Skeletal muscle tissue (tissue), 3 donors: ENCODE measurements at regions not wholly inside any gene's neighbourhood (a gene's known extent, or its start where the extent isn't known, plus 50 kb on each side); places are given as distances from the start of the nearest gene placed in this dataset.
"Not testable (repeated sequence)": the region's sequence is repeated elsewhere in the genome, so short reads cannot be mapped to it uniquely, and the experiment has no call there.

Experiments
- H3K27ac ChIP-seq: one replicate; pipeline ENCODE4 v1.7.0; 2013; ENCODE audit warnings: mild to moderate bottlenecking, low read depth, low read length, inconsistent platforms
- H3K27me3 ChIP-seq, 3 donors: one replicate each; pipeline ENCODE4 v1.7.0; 2013; ENCODE audit warnings: low read length in 3 of 3; ENCODE audit not compliant: control insufficient read depth in 3 of 3, insufficient read depth in 3 of 3
- H3K36me3 ChIP-seq, 3 donors: one replicate each; pipeline ENCODE4 v1.7.0; 2013; ENCODE audit warnings: low read length in 3 of 3; ENCODE audit not compliant: control insufficient read depth in 3 of 3, insufficient read depth in 3 of 3
- H3K4me1 ChIP-seq, 3 donors: one replicate each; pipeline ENCODE4 v1.7.0; 2013; ENCODE audit warnings: low read length in 3 of 3, mild to moderate bottlenecking in 3 of 3; ENCODE audit not compliant: control insufficient read depth in 3 of 3, insufficient read depth in 3 of 3
- H3K4me3 ChIP-seq, 3 donors: one replicate each; pipeline ENCODE4 v1.7.0; 2013; ENCODE audit warnings: low read length in 3 of 3
- H3K9ac ChIP-seq, 3 donors: one replicate each; pipeline ENCODE4 v1.7.0; 2013; ENCODE audit warnings: low read length in 3 of 3, mild to moderate bottlenecking in 3 of 3, moderate library complexity in 2 of 3, low read depth in 1 of 3
- H3K9me3 ChIP-seq, 3 donors: one replicate each; pipeline ENCODE4 v1.7.0; 2013; ENCODE audit warnings: low read length in 3 of 3; ENCODE audit not compliant: control insufficient read depth in 3 of 3
- donor health status: Osteomylitis.

GRCh38 chr6:165842281-165842936 lies 179.4 kb upstream of the PDE10A start:
- Histone ChIP-seq H3K27ac (no peak overlapping the region), H3K9me3 (no peaks in the 10 kb centered on the region), H3K9ac (no peak overlapping the region), H3K36me3 (no peaks in the 10 kb centered on the region), H3K27me3 (peaks cover 0 to 11% (median 5%) of the 10 kb centered on the region in 3 donors), H3K4me3 (no peak overlapping the region), H3K4me1 (peaks cover 0 to 6% (median 0%) of the 10 kb centered on the region in 3 donors)

GRCh38 chr6:165841153-165841558 lies 178.1 kb upstream of the PDE10A start:
- H3K36me3 ChIP-seq = no peaks in the 10 kb centered on the region
- H3K4me3 ChIP-seq = no peak overlapping the region
- H3K9ac ChIP-seq = no peak overlapping the region
- no peaks in the 10 kb centered on the region for H3K9me3 ChIP-seq
- peaks cover 0 to 11% (median 4%) of the 10 kb centered on the region in 3 donors for H3K27me3 ChIP-seq
- H3K4me1 ChIP-seq = peaks cover 0 to 3% (median 0%) of the 10 kb centered on the region in 3 donors
- no peak overlapping the region for H3K27ac ChIP-seq

- no peak overlapping the region for H3K9ac ChIP-seq
- peaks cover 3 to 6% (median 4%) of the 10 kb centered on the region in 3 donors for H3K4me1 ChIP-seq
- H3K9me3 ChIP-seq = no peaks in the 10 kb centered on the region
- H3K4me3 ChIP-seq = no peak overlapping the region
- no peaks in the 10 kb centered on the region for H3K36me3 ChIP-seq
- peaks cover 4 to 10% (median 9%) of the 10 kb centered on the region in 3 donors for H3K27me3 ChIP-seq
- H3K27ac ChIP-seq = no peak overlapping the region
Observed at GRCh38 chr6:165837948-165838745, 175.1 kb upstream of the PDE10A start.

- H3K4me1 ChIP-seq, H3K9ac ChIP-seq, H3K27ac ChIP-seq, H3K9me3 ChIP-seq, H3K4me3 ChIP-seq, H3K36me3 ChIP-seq: not testable (repeated sequence)
- peaks cover 4 to 10% (median 10%) of the 10 kb centered on the region in 3 donors for H3K27me3 ChIP-seq
Observed at GRCh38 chr6:165836648-165837047, 173.6 kb upstream of the PDE10A start.

GRCh38 chr6:165835410-165835851 lies 172.4 kb upstream of the PDE10A start:
- H3K27me3 ChIP-seq = peaks cover 4 to 10% (median 10%) of the 10 kb centered on the region in 3 donors
- no peaks in the 10 kb centered on the region for H3K9me3 ChIP-seq
- H3K4me1 ChIP-seq = peaks cover 3 to 6% (median 4%) of the 10 kb centered on the region in 3 donors
- no peak overlapping the region for H3K27ac ChIP-seq
- H3K9ac ChIP-seq = no peak overlapping the region
- no peaks in the 10 kb centered on the region for H3K36me3 ChIP-seq
- no peak overlapping the region for H3K4me3 ChIP-seq

DNA sequence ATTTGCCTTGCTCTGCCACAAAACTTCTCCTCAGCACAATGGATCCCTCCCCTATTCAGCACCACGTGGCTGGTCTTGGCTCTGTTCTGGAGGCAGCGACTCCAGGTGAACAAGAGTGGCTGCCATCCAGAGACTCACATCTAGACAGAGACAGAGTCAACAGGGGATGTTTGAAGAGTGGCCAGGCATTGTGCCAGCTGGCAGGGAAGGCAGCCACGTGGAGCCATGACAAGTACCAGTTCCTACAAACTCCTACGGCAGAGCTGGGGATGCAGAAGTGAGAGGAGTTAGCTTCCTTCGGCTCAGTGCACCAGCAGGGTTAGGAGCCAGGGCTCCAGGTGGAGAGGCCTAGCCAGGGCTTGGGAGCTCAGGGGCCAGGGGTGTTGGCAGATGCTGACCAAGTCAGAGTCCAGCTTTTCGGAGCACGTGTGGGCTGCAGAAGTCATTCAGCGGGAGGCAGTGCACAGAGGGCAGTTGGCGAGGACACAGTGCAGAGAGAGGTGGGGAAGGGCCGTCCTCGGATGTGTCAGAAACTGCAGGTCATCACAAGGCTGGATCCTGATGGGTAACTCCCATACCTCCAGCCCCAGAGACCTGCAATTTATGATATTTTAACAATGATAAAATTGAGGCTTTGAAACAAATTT lies 171.7 kb upstream of the PDE10A start:
- H3K4me3 ChIP-seq = no peak overlapping the region
- no peak overlapping the region for H3K9ac ChIP-seq
- H3K27me3 ChIP-seq = peaks cover 4 to 10% (median 10%) of the 10 kb centered on the region in 3 donors
- peaks cover 3 to 6% (median 4%) of the 10 kb centered on the region in 3 donors for H3K4me1 ChIP-seq
- H3K9me3 ChIP-seq = no peaks in the 10 kb centered on the region
- H3K36me3 ChIP-seq = no peaks in the 10 kb centered on the region
- H3K27ac ChIP-seq = no peak overlapping the region

GRCh38 chr6:165833355-165833754 lies 170.3 kb upstream of the PDE10A start:
- H3K27ac ChIP-seq = no peak overlapping the region
- H3K27me3 ChIP-seq = peaks cover 4 to 10% (median 10%) of the 10 kb centered on the region in 3 donors
- H3K9ac ChIP-seq = no peak overlapping the region
- no peaks in the 10 kb centered on the region for H3K9me3 ChIP-seq
- no peak overlapping the region for H3K4me3 ChIP-seq
- H3K4me1 ChIP-seq = peaks cover 3 to 6% (median 4%) of the 10 kb centered on the region in 3 donors
- H3K36me3 ChIP-seq = no peaks in the 10 kb centered on the region

GRCh38 chr6:165831812-165832510 lies 168.9 kb upstream of the PDE10A start:
- Histone ChIP-seq H3K4me1 (peaks cover 3 to 6% (median 4%) of the 10 kb centered on the region in 3 donors), H3K27ac (no peak overlapping the region), H3K9me3 (no peaks in the 10 kb centered on the region), H3K4me3 (no peak overlapping the region), H3K36me3 (no peaks in the 10 kb centered on the region), H3K9ac (no peak overlapping the region), H3K27me3 (peaks cover 4 to 10% (median 10%) of the 10 kb centered on the region in 3 donors)

- Histone ChIP-seq H3K9me3 (no peaks in the 10 kb centered on the region), H3K4me3 (no peak overlapping the region), H3K36me3 (no peaks in the 10 kb centered on the region), H3K9ac (no peak overlapping the region), H3K27ac (no peak overlapping the region), H3K27me3 (peaks cover 4 to 7% (median 7%) of the 10 kb centered on the region in 3 donors), H3K4me1 (peaks cover 3 to 6% (median 4%) of the 10 kb centered on the region in 3 donors)
Observed at GRCh38 chr6:165830761-165831160, 167.7 kb upstream of the PDE10A start.
